ENCODE measurements at regions not wholly inside any gene's neighbourhood (a gene's known extent, or its start where the extent isn't known, plus 50 kb on each side); places are given as distances from the start of the nearest gene placed in this dataset.

DNA sequence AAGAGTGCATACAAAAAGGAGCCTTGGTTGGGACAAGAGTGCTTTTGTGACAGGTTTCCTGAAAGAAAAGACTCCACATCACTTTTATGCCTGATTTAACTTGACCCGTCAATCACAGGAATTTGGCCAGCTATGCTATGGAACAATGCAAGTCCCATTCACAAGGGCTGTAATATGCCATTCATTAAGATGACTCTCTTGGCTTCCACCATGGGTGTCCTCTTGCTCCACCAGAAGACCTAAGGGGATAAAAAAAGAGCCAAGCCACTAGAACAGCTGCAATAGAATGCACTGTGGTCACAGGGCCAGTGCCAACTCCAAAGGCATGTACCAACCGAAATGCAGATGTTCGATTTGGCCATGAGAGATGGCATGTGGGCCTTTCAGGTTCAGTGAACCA is 480.1 kb upstream of the MPDZ start:
- TF ChIP-seq, protein P1, sequence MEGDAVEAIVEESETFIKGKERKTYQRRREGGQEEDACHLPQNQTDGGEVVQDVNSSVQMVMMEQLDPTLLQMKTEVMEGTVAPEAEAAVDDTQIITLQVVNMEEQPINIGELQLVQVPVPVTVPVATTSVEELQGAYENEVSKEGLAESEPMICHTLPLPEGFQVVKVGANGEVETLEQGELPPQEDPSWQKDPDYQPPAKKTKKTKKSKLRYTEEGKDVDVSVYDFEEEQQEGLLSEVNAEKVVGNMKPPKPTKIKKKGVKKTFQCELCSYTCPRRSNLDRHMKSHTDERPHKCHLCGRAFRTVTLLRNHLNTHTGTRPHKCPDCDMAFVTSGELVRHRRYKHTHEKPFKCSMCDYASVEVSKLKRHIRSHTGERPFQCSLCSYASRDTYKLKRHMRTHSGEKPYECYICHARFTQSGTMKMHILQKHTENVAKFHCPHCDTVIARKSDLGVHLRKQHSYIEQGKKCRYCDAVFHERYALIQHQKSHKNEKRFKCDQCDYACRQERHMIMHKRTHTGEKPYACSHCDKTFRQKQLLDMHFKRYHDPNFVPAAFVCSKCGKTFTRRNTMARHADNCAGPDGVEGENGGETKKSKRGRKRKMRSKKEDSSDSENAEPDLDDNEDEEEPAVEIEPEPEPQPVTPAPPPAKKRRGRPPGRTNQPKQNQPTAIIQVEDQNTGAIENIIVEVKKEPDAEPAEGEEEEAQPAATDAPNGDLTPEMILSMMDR (IDR thresholded peaks at IDR 0.05), result no peak
- TF ChIP-seq POLR2AphosphoS5 (IDR thresholded peaks at IDR 0.05), result no peak

Measured in suprapubic skin (tissue), 3 donors.